Tongue (tissue), 1 donor: ENCODE measurements at regions not wholly inside any gene's neighbourhood (a gene's known extent, or its start where the extent isn't known, plus 50 kb on each side); places are given as distances from the start of the nearest gene placed in this dataset.
A peak's percentile ranks its signal among the peaks of the same experiment; 100 is the strongest.
"Not testable (repeated sequence)": the region's sequence is repeated elsewhere in the genome, so short reads cannot be mapped to it uniquely, and the experiment has no call there.

Experiments
- DNase-seq: peaks from one replicate; pipeline ENCODE4 v3.0.0-alpha.2; 2015

DNA sequence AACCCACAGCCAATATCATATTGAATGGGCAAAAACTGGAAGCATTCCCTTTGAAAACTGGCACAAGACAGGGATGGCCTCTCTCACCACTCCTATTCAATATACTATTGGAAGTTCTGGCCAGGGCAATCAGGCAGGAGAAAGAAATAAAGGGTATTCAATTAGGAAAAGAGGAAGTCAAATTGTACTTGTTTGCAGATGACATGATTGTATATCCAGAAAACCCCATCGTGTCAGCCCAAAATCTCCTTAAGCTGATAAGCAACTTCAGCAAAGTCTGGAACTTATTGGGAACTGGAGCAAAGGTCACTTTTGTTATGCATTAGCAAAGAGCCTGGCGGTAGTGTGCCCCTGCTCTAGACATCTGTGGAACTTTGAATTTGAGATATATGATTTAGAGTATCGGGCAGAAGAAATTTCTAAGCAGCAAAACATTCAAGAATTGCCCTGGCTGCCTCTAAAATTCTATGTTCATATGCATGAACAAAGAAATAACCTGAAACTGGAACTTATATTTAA lies 53.4 kb upstream of the PSMA1 start:
- DNase-seq: not testable (repeated sequence)

DNA sequence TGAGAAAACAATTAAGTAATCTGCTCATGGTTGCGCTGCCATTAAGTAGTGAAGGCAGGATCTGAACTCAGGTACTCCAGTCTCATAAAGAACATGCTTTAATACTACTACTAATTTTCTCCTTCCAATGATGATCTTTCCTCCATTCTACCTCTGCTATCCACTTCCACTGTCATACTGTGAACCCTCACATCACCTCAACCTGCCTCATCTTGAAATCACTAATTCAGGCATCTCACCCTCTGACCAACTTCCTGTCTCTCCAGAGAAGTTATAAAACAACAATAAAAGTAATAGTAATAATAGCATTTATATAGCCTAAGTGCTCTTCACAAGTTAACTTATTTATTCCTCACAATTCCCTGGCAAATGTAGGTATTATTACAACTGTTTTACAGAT lies 57.1 kb upstream of the PSMA1 start:
- DNase-seq: no peak

DNA sequence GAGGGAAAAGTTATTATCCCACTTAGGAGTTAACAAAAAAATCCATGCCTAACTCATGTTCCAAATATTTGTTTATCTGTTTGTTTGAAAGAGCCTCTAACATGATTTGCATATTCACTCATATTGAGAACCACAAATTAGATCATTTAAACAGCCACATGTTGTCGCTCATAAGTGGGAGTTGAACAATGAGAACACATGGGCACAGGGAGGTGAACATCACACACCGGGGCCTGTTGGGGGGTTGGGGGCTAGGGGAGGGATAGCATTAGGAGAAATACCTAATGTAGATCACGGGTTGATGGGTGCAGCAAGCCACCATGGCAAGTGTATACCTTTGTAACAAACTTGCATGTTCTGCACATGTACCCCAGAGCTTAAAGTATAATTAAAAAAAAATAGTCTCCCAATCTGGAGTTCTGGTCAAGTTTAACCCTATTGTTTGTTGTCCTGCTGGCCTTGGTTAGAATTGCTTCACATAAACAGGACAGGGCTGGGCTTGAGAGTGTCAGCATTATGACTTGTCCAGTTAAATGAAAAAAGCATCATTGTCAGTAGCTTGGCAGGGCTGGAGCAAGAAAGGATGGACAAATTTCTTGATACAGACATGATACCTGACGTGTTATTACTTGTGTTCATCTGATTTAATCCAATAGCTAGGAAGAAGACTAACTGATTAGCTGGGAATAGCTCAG lies 57.8 kb upstream of the PSMA1 start:
- DNase-seq: no peak

DNA sequence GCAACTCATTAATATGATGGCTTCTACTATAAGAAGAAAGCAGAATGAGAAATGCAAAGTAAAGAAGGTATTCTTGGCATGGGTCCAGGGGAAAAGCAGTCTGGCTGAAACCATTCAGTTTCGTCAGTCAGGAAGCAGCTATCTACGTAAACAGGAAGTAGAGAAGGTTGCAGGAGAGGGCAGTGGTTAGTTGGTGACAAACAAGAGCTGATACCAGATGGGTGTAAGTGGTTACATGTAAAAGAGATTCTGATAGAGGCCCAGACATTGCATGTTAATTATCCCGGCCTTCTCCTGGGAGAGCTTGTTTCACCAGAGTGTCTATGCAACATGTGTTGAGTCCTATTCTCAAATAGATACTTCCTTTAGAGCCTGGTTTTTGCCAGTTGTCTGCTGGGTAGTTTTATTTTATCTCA lies 58.4 kb upstream of the PSMA1 start:
- DNase-seq: peak; percentile 40

DNA sequence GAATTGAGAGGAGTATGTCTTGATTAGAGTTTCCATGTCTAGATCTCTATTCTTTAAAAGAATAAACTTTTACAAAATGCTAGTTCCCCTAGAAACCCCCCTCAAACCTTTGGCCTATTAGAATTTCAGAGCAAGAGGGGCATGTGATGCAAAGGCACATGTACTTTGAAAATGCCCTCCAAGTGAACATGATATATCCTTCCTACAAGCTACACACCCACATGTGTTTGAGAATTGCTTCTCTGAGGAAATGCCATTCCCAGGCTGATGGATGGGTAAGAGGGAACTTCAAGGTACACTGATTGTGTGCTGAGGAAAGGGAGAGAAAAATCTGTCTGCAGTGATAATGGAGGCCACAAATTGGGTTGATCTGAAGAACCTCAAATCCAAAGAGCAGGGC lies 59.5 kb upstream of the PSMA1 start:
- no peak for DNase-seq

DNA sequence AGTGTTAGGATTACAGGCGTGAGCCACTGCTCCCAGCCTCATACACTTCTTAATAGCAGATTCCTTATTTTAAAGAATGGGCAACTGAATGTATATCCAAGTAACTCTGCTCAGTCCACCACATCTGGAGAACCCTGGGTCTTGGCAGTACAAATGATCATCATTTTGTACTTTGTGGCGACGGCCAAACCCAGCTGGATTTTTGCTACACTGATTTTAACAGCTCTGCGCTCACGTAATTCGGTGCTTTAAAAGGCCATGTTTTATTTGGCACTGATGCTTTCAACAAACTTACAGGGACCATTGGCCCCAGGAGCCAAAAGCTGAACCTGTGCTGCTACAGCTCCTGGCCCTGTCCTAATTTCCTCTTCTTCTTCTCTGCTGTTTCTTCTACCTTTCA lies 60.8 kb upstream of the PDE3B start:
- peak; percentile 43 for DNase-seq

DNA sequence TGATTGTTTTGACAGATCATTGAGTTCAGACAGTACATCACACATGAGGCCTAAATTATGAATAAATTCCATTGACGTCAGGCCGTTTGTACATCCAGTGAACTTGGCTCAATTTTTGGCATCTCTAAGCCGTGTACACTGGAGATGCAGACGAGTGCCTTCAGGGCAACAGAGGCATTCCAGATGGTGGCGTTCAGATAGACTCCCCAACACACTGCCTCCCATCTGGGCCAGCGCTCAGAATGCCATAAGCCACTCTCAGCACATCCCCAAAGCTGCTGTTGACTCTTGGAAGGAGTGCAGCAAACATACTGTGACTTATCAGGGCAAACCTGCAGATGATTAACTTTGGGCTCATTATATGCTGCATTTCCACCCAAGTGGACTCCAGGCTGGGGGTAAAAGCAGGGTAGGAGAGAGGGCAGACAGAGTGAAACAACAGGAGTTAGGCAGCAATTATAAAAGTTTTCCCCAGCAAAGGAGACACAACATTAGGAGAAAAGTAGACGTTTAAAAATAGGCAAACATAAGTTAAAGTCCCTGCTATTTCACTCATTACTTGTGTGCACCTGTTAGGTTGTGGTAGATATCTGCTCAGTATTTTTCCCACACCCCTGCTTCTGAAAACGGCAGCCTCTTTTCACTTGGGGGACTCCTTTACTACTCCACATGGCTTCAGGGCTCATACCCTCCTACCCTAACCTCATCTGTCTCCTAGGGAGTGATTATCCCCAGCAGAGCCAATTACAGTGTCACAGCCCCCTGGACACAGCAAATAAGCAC lies 60.2 kb upstream of the PDE3B start:
- peak; percentile 20 for DNase-seq

DNA sequence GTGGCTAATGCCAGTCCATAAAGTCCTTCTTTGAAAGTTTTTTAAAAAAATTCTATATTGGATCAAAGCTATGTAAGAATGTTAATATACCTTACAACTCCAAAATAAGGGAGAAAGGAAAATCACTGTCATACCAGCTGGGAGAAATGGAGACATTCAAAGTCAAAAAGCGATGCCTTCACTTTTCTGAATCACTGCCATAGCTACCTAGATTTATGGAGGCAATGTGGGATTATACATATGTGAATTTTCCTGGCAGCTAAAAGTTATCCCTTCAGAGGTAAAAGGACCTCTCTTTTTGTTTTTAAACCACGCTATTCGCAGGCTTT lies 59.6 kb upstream of the PDE3B start:
- no peak for DNase-seq

DNA sequence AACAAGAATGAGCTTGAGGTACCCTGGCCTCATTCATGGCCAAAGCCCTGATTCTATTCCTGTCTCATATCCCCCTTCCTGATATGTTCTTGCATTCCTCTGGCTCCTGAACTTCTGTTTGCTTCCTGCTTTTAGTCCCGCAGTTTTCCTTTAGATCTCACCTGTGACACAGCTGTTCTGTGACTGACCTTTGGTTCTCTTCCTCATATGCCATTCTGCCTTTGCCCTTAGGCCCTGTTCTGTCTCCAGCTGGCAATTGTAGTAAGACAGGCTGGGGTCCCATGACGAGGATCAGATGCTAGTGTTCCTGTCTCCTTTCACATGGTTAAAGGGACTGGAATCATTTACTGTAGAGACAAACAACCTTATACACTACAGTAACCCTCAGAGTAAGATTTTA lies 59.0 kb upstream of the PDE3B start:
- peak; percentile 4 for DNase-seq

DNA sequence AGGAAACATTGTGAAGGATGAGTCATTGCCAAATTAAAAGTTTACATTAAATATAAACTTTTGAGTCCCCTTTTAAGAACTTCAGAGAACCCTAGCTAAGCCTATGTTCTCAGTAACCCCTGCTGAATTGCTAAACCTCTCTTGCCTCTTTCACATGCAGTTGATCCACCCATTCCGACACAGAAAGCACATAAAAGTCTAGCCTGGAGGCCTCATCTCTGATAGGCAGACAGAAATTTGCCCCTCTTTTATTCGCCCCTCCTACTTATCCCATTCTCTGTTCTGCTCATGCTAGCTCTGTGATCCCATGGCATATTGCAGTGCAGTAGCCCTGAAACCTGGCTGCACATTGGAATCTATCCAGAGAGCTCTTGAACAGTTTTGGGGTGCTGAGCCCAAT lies 58.2 kb upstream of the PDE3B start:
- no peak for DNase-seq

DNA sequence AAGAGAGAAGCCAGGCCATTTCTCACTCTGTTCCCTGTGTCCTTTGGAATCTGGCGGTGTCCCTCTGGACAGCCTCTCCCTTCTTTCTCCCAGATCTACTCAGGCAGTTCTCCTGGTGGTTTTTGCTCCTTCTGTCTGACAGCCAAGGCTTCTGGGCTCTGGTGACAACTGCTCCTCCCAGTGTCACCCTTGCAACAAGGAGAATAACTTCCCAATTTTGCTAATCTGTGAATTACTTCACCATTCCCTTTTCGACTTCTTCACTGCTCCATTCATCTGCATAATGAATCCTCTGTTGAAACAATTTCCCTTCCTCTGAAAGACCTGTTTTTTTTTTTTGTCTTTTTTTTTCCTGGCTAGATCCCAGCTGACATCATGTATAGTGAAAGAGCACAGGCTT lies 56.3 kb upstream of the PDE3B start:
- peak; percentile 37 for DNase-seq

DNA sequence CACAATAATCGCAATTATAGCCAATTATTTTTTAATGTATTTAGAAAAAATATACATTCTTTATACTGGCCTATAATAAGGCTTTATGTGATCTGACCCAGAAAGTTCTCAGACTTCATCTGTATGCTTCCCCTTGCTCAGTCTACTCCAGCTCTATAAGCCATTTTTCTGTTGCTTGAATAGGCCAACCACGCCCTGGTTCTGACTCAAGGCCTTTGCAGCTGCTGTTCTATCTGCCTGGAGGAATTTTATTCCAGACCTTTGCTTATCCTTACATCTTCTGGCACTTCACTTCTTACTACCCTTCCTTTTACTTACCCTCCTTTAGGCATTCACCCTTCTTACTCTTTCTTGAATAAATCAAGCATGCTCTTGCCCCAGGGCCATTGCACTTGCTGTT lies 54.9 kb upstream of the PDE3B start:
- no peak for DNase-seq

DNA sequence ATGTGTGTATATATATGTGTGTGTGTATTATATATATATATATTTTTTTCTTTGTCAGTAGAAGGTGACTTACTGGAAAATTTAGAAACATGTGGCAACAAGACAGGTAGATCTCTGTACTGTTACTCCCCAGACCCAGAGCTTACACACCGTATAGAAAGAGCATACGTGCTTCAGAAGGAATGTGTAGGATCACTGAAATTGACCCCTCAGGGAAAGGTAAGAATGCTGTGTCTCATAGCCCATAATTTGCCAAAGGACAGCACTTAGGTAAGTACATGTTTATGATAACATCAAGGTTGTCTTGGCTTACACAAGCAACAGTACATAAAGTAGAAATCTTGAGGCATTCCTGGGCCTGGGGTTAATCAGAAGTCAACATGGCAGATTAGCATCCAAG lies 54.2 kb upstream of the PDE3B start:
- no peak for DNase-seq

DNA sequence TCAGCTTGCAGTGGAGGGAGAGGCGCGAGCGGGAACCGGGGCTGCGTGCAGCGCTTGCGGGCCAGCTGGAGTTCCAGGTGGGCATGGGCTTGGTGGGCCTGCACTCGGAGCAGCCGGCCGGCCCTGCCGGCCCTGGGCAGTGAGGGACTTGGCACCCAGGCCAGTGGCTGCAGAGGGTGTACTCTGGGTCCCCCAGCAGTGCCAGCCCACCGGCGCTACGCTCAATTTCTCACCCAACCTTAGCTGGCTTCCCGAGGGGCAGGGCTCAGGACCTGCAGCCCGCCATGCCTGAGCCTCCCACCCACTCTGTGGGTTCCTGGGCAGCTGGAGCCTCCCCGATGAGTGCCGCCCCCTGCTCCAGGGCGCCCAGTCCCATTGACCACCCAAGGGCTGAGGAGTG lies 52.6 kb upstream of the PDE3B start:
- not testable (repeated sequence) for DNase-seq

DNA sequence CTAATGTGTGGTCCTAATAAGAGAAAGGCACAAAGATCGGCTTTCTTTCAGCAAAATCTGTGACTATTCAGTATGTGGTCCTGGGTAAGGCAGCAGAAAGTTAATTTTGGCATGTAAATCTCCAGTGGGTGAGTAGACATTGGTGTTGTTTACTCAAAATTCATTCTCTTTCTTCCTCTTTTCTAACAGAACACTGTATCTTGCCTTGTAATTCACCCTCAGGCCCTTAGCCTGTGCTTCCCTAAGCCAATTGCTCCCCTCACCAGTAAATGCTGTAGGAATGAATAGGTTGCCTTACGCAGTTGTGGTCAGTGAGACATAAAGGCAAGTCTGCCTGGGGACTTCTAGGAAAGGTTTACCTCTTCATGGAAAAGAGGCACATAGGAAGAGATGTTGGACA lies 49.9 kb upstream of the PDE3B start:
- DNase-seq: no peak
